Cardiac muscle cell (in vitro differentiated cells and primary cell): ENCODE measurements at regions not wholly inside any gene's neighbourhood (a gene's known extent, or its start where the extent isn't known, plus 50 kb on each side); places are given as distances from the start of the nearest gene placed in this dataset.
A peak's percentile ranks its signal among the peaks of the same experiment; 100 is the strongest.

Experiments
- DNase-seq, 2 donors: peaks; one replicate each; pipeline versions ENCODE4 v3.0.0 to v3.0.0-alpha.2; 2010 to 2017; ENCODE audit warnings: low read depth in 1 of 2, low spot score in 1 of 2
- H3K27ac ChIP-seq: fragments of 200-600 bp; sonication (generic); 2 replicates; pipeline ENCODE4 v1.5.1; 2016
- H3K27me3 ChIP-seq: fragments of 200-600 bp; sonication (generic); 2 replicates; pipeline ENCODE4 v1.6.0; 2016; ENCODE audit warnings: control low read depth
- H3K36me3 ChIP-seq: fragments of 200-600 bp; sonication (generic); 2 replicates; pipeline ENCODE4 v1.5.1; 2016; ENCODE audit warnings: control low read depth
- H3K4me1 ChIP-seq: fragments of 200-600 bp; sonication (generic); 2 replicates; pipeline ENCODE4 v1.8.1; 2017; ENCODE audit warnings: low read depth, mild to moderate bottlenecking, mixed run types
- H3K4me3 ChIP-seq: fragments of 200-600 bp; sonication (generic); 2 replicates; pipeline ENCODE4 v1.5.1; 2016; ENCODE audit warnings: mild to moderate bottlenecking
- H3K9me3 ChIP-seq: fragments of 200-600 bp; sonication (generic); 2 replicates; pipeline ENCODE4 v1.5.1; 2017; ENCODE audit warnings: low read depth, mild to moderate bottlenecking, control low read depth
- TF ChIP-seq, protein P1 (sequence below): IDR thresholded peaks from 2 replicates; pipeline ENCODE4 v1.5.1; 2012; ENCODE audit warnings: low read depth, mild to moderate bottlenecking, low read length

DNA sequence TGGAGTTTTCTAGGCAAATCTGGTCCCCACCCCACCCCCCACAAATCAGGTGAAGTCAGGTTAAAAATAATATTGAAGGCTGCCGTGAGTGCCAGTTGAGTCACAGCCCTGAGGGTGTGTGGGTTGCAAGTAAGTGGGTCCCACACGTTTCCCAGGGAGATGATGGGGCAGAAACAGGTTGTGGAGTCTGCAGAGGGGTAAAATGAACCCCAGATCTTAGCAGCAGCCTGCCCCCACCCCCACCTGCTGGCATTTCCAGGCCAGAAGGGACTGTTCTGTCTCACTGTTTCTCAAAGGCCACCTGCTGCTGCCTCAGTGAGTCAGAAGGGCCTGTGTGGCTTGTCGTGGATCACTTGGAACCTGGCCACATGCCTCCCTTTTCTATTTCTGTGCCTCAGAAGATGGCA is 59.8 kb upstream of the SMNDC1 start:
- Histone ChIP-seq H3K36me3 (no peaks in the 10 kb centered on the region), H3K9me3 (no peaks in the 10 kb centered on the region), H3K4me1 (peaks cover 15% of the 10 kb centered on the region), H3K4me3 (no peak overlapping the region), H3K27me3 (no peaks in the 10 kb centered on the region), H3K27ac (no peak overlapping the region)
- TF ChIP-seq, protein P1, sequence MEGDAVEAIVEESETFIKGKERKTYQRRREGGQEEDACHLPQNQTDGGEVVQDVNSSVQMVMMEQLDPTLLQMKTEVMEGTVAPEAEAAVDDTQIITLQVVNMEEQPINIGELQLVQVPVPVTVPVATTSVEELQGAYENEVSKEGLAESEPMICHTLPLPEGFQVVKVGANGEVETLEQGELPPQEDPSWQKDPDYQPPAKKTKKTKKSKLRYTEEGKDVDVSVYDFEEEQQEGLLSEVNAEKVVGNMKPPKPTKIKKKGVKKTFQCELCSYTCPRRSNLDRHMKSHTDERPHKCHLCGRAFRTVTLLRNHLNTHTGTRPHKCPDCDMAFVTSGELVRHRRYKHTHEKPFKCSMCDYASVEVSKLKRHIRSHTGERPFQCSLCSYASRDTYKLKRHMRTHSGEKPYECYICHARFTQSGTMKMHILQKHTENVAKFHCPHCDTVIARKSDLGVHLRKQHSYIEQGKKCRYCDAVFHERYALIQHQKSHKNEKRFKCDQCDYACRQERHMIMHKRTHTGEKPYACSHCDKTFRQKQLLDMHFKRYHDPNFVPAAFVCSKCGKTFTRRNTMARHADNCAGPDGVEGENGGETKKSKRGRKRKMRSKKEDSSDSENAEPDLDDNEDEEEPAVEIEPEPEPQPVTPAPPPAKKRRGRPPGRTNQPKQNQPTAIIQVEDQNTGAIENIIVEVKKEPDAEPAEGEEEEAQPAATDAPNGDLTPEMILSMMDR: no peak
- DNase-seq: no peak

DNA sequence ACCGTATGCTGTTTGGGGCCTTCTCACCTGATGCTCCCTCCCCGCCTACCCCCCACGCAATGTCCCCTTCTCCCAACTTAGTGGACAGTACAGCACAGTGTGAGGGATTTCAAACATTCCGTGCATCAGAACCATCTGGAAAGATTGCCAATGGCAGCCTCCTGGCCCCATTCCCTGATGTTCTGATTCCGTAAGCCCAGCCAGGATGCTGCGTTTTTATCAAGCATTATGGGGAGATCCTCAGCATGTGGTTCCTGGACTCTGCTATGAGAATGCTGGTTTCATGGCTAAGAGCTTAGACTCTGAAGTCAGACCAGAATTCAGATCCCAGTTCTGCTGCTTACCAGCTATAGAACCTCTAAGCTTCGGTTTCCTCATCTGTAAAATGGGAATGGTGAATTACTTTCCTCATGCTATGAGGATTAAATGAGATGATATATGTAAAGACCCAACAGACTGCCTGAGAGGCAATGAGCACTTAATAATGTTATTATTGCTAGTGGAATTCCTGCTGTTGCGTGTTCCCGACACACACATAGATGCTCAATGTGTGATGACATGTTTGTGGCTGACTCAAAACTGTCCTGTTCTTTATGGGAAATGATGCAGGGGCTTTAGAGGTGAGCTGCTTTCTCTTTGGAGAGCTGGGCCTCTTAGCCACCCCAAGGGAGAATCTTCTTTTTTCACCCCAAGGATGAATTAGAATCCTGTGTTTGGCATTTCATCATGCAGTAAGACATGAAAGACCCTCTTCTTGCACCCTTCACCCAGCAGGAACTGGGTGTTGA is 60.8 kb upstream of the SMNDC1 start:
- Histone ChIP-seq H3K27me3 (no peaks in the 10 kb centered on the region), H3K27ac (no peak overlapping the region), H3K4me3 (no peak overlapping the region), H3K36me3 (no peaks in the 10 kb centered on the region), H3K9me3 (no peaks in the 10 kb centered on the region), H3K4me1 (peaks cover 14% of the 10 kb centered on the region)
- no peak for DNase-seq
- TF ChIP-seq, protein P1: no peak

DNA sequence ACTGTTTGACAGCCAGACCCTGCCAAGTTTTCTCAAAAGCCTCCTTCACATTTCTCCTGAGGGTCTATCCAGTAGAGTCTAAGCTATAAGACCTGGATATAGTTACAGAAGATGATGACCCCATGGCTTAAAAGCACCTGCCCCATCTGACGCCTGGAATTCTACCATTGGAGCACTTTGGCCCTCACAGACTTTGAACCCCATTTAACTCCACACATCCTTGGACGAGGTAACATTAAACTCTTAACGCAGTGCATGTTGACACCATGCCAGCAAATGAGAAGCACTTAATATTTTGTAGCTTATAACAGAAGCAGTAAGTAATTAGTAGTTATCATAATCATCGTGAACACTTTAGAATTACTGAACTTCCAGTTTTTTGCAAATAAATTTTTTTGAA is 61.9 kb upstream of the SMNDC1 start:
- Histone ChIP-seq H3K27me3 (no peaks in the 10 kb centered on the region), H3K4me1 (peaks cover 12% of the 10 kb centered on the region), H3K36me3 (no peaks in the 10 kb centered on the region), H3K4me3 (no peak overlapping the region), H3K27ac (no peak overlapping the region), H3K9me3 (no peaks in the 10 kb centered on the region)
- TF ChIP-seq, protein P1: no peak
- no peak for DNase-seq

DNA sequence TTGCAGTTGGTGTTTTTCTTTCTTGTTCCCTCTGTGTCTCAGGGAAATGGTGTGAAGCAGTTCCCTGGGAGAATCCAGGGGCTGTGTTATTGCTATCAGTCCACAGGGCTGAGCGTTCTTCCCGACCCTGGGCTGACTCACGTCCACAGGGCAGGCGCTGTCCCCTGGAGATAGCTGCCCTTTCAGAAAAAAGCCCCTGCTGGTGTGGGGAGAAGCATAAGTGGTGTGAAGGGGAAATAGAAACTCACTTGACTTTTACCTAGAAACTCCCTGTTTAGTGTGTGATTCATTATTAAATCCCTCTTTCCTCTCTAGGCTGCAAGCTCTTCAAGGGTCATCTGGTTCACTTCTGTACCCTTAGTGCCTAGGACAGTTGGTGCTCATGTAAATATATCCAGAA is 63.3 kb upstream of the SMNDC1 start:
- H3K4me1 ChIP-seq: peaks cover 5% of the 10 kb centered on the region
- H3K4me3 ChIP-seq: no peak overlapping the region
- DNase-seq: peak; percentile 45 to 71
- TF ChIP-seq, protein P1: peak; percentile 7
- H3K27ac ChIP-seq: no peak overlapping the region
- no peaks in the 10 kb centered on the region for H3K9me3 ChIP-seq
- no peaks in the 10 kb centered on the region for H3K36me3 ChIP-seq
- no peaks in the 10 kb centered on the region for H3K27me3 ChIP-seq

DNA sequence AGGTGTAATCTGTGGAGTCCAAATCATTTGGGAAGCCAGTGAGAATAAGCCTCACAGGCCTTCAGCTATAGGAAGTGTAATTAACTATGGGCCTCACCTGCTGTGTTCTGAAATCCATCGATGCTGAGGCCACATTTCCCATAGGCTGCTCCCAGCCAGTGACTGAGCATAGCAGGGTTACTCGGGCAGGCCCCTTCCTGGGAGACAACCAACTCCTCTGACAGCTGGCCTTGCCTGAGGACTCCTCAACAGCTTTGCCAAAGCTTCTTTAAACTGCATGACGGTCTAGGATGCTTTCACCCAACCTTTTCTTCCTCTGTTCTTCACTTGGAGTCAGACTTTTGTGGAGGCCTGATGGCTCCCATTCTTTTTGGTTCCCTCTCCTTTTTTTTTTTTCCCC is 63.8 kb upstream of the SMNDC1 start:
- no peak overlapping the region for H3K4me3 ChIP-seq
- no peak overlapping the region for H3K27ac ChIP-seq
- peaks cover 5% of the 10 kb centered on the region for H3K4me1 ChIP-seq
- H3K36me3 ChIP-seq: no peaks in the 10 kb centered on the region
- H3K27me3 ChIP-seq: no peaks in the 10 kb centered on the region
- H3K9me3 ChIP-seq: no peaks in the 10 kb centered on the region
- TF ChIP-seq, protein P1: no peak
- DNase-seq: no peak
